GM19372 (cell line): ENCODE measurements at regions not wholly inside any gene's neighbourhood (a gene's known extent, or its start where the extent isn't known, plus 50 kb on each side); places are given as distances from the start of the nearest gene placed in this dataset.

Experiments
- ATAC-seq: cut with Tn5 transposase; IDR thresholded peaks from one replicate; pipeline ENCODE4 v1.9.1; 2021; ENCODE audit warnings: mild to moderate bottlenecking, low read depth, moderate library complexity; ENCODE audit not compliant: unreplicated experiment

GRCh38 chr1:232267837-232268598, 361.9 kb downstream of the SIPA1L2 start:
- no peak for ATAC-seq

- no peak for ATAC-seq
Measured at GRCh38 chr1:232267092-232267836, 362.7 kb downstream of the SIPA1L2 start.

- ATAC-seq = no peak
Measured at GRCh38 chr1:232263452-232263851, 366.5 kb downstream of the SIPA1L2 start.

GRCh38 chr1:232262991-232263390, 366.9 kb downstream of the SIPA1L2 start:
- no peak for ATAC-seq

- no peak for ATAC-seq
Measured at GRCh38 chr1:232260861-232261260, 369.1 kb downstream of the SIPA1L2 start.

GRCh38 chr1:232260045-232260444, 369.9 kb downstream of the SIPA1L2 start:
- ATAC-seq = no peak

GRCh38 chr1:232259333-232259732, 370.6 kb downstream of the SIPA1L2 start:
- ATAC-seq = no peak

- no peak for ATAC-seq
Measured at GRCh38 chr1:232252546-232253118, 377.3 kb downstream of the SIPA1L2 start.

GRCh38 chr1:232250838-232251237, 379.1 kb downstream of the SIPA1L2 start:
- ATAC-seq = no peak

GRCh38 chr1:232249861-232250777, 379.8 kb downstream of the SIPA1L2 start:
- ATAC-seq = no peak

GRCh38 chr1:232249339-232249738, 380.6 kb downstream of the SIPA1L2 start:
- ATAC-seq = no peak

GRCh38 chr1:232248276-232248820, 381.6 kb downstream of the SIPA1L2 start:
- no peak for ATAC-seq

- ATAC-seq = no peak
Measured at GRCh38 chr1:232247669-232248068, 382.3 kb downstream of the SIPA1L2 start.

- no peak for ATAC-seq
Measured at GRCh38 chr1:232244426-232244825, 385.5 kb downstream of the SIPA1L2 start.

- no peak for ATAC-seq
Measured at GRCh38 chr1:232239998-232240397, 389.9 kb downstream of the SIPA1L2 start.

GRCh38 chr1:232239522-232239921, 390.4 kb downstream of the SIPA1L2 start:
- no peak for ATAC-seq

- ATAC-seq = no peak
Measured at GRCh38 chr1:232238009-232238408, 391.9 kb downstream of the SIPA1L2 start.

GRCh38 chr1:232227306-232227705, 402.6 kb downstream of the SIPA1L2 start:
- ATAC-seq = no peak

- ATAC-seq = no peak
Measured at GRCh38 chr1:232226197-232226712, 403.7 kb downstream of the SIPA1L2 start.
